Activated effector memory CD4-positive, alpha-beta T cell treated with Interleukin-2 at 50 U/mL for 16 hours (primary cell): ENCODE measurements at regions not wholly inside any gene's neighbourhood (a gene's known extent, or its start where the extent isn't known, plus 50 kb on each side); places are given as distances from the start of the nearest gene placed in this dataset.

Experiments used
- DNase-seq: peaks from one replicate; pipeline ENCODE4 v3.0.0-alpha.2; 2020

DNA sequence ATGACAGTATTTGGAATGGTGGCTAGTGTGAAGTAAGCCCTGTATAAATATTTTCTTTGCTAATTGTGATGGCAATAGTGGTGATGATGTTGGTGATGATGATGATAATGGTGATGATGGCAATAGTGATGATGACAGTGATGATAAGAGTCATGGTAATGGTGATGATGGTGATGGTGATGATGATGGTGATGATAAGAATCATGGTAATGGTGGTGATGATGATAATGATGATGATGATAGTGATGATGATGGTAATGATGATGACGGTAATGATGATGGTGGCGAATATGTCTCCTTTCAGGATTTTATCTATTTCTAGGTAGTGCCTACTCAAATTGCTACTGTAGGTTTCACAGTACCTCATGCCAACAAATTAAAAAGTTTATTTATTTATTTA, 205.4 kb downstream of the GALR1 start:
- DNase-seq, result no peak

DNA sequence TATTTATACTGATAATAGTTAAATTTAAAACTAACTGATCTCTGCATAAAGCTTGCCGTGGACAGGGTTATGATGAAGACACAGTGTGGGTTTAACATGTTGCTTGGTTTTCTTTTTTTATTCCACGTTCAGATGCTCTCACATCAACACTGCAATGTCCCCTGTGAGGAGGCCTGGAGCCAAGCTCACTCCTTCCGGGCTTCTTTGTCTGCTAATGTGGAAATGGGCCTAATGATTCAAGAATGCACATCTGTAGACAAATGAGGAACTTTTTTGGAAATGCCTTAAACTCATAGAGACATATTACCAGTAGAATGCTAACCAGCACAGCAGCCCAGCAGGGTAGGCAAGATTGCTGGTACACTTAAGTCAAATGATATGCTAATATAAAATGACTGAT, 208.0 kb downstream of the GALR1 start:
- DNase-seq, result no peak

DNA sequence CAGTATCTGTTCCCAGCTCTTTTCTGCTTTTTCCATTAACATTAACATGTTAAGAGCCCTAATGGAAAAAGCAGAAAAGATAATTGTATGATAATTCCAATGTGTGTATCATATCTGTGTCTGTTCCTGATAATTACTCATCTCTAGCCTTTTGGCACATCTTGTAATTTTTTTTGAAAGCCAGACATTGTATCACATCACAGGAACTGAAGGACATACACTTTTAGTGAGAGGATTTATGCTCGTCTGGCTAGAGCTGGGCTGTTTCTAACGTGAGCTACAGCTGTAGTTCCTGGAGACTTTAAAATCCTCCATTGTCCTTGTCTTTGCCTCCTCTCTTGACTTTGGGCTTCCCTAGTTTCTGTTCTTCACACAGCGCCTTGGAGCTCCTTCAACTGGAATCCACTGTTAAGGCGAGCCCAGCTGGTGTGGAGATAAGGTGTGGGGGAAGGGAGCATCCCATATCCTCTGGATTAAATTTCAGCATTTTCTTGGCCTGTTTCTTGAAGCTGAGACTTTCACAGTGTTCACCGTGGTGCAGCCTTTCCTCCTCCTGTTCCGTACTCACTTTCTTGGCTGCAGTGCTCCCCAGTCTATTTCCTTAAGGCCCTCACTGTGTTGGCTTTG, 211.5 kb downstream of the GALR1 start:
- no peak for DNase-seq

DNA sequence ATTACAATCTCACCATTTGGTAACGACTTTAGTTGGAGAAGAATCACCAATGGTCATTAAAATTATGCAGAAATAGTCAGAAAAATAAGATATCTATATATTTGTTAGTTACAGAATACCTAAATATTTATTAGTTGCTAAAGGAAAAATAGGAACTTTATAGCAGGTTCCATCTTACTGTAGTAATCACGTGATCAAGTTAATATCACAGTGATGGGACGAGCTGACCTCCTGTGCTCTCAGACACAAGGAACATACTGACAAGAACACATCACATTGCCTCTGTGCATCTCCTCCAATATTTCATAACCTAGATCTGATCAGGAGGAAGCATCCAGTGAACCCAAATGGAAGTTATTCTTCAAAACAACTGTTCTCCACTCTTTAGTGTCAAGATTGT, 215.3 kb downstream of the GALR1 start:
- DNase-seq, result no peak

DNA sequence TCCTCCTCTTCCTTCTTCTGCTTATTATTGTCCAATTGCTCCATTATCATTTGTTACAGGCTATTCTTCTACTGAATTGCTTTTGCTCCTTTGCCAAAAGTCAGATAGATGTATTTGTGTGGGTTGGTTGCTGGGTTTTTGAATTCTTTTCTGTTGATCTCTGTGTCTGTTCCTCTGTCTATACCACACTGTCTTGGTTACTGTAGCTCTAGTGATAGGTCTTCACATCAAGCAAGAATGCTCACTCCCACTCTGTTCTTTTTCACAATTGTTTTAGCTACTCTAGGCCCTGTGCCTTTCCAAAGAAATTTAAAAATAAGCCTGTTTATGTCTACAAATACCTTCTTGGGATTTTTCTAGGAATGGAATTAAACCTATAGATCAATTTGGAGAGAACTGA, 217.2 kb downstream of the GALR1 start:
- no peak for DNase-seq

DNA sequence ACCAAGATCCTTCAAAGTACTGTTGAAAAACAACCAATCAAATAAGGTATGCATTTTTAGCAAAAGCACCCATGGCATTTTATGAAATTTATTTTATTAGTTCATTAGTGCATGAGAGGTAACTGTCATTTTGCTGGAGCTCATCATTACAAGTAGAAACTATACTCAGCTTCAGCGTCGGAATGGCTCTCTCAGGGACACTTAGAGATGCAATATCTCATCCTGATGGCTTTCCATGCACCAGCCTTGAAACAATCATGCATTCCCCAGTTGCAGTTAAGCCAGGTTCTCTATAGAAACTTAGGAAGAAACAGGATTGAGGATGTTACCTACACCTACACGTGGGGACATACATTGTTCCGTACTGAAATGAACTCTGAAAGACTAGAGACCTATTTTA, 219.5 kb downstream of the GALR1 start:
- no peak for DNase-seq

DNA sequence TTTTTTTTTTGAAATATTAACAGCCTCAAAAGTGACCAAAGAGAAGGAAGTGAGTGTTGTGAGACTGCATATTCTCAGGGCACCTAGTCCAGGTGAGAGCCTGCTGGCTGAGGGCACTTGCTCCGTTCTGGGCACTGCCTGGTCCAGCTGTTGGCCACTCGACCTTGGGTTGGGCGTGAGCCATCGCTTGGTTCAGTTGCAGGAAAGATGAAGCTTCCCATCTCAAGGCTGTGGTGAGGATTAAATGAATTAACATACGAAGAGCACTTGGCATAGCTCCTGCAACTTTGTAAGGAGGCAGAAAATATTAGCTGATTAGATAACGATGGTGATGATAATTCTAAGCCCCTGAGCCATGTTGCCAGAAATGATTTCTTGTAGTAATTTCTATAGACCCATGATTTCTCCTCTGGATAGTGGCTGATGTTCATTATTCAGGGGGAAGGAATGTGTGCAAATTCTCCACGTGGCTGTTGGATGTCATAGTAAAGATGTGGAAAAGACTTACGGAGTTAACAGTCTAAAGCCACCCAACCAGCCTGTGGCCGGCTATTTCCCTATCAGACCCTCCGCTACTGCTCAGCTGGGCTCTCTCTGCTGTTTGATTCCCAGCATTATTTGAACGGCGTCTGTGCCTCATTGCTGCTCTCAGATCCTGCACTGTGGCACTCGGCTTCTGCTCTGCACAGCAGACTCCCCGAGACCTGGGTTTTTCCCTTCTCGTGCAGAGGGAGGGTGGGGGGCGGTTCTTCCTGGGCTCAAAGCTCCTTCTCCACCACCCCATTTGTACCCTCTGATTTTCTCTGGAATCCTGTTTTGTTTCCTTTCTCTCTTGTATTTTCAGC, 221.1 kb downstream of the GALR1 start:
- no peak for DNase-seq

DNA sequence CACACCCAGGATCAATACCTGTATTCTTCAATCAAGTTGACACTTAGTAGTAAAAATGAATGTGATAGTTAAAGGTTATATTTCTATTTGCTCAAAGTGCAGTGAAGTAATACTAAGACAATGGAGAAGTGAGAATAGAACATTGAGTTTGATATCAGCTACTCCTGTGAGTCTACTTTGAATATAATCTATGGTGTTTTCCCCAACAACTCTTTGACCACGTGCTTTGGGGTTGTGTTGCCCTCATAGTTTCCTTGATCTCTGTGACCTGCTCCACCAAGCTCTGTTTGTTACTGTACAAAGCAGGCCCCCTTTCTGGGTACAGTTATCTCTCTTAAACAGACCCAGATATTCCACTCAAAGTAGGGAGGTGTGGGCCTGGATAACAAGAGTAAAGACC, 222.9 kb downstream of the GALR1 start:
- DNase-seq, result no peak

DNA sequence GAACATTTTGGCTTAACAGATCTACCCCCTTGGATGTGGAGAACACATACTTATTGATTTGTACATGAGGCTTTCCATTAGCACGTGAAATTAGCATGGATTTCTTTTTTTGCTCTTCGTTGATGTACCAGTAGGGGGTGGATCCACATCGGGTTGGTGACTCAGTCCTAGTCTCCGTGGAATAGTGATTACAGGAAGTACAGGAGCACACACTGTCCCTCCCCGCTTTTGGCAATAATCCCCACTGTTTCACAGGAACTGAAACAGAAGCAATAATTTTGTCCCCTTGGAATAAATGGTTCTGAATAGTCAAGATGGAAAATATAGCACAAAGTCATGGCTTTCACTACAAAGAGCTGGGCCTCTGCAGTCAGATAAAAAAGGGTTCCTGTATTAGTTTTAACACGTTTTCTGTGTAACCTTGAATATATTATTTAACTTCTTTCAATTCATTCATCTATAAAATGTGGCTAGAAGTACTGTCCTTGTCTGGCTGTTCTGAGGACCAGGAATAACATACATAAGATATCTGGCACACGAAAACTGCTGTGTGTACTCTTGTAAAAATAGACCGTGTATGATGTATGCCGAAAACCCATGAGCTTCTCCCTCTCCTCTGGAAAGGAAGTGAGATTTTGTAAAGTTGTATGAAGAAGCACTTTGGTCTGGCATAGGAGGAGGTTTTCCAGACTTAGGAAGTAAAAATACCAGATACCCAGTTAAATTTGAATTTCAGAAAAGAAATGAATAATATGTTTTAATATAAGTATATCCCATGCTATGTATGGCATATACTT, 229.2 kb downstream of the GALR1 start:
- no peak for DNase-seq

DNA sequence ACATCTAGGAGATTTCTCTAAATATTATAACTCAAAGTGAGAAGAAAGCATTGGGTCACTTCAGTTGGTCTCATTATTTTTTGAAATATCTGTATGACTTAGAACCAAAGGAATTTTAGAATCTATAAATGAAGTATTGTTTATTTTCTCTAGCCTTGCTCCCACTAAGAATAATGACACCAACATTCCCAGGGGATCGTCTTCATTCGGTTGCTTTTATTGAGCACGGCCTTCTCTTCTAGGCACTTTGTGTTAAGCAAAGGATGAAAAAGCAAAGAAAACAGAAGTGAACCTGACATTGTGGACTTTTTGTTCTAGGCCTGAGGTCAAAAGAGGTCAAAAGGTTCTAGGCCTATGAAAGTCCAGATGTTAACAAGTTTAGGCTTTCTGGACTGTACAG, 231.9 kb downstream of the GALR1 start:
- DNase-seq, result no peak

DNA sequence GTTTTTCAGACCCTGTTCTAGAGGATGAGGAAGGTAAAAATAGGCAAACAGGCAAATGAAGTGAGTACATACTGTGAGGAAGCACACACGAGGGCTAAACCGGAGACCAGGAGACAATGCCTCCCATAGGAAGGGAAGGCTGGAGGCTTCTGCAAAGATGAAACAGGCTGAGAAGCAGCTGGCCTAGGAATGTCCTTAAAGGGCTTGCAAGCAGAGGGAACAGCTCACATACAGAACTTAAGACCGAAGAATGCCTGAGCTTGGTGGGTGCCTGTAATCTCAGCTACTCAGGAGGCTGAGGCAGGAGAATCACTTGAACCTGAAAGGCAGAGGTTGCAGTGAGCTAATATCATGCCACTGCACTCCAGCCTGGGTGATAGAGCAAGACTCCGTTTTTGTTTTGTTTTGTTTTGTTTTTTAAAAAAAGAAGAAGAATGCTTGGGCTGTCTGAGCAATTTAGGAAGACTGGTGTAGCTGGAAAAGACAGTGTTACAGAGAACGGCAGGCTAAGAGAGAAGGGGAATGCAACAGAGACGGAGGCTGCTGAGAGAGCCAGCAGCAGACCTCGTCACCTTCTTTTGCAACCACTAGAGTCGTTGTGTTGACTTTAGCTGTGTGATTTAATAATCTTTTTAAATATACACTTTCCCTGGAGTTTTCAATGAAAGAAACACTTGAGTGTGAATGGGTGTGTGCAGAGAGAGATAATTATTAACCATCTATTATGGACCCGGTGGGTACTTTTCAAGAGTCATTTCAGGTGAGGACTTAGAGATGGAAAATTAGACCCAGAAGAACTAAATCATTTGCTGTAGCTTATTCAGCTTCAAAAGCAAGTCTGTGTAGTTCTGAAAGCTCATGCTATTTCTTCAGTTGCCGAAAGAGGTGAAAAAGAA, 232.8 kb downstream of the GALR1 start:
- no peak for DNase-seq

DNA sequence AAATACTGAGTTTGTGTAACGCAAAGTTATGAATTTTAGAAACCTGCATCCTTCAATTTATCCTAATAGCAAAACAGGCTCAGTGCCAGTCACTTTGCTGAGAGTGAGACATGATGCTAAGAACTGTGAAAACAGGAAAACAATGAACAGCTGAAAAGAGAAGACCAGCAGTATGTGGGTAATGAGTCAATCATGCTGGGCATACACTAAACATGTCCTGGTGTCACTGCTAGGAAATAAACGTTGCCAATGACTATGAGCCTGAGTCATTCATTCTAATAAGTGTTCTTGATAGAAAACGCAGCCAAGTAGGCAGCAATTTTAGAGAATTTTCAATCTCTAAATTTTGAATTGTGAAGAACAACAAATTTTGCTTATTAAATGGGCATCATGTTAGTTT, 237.3 kb downstream of the GALR1 start:
- DNase-seq, result no peak

DNA sequence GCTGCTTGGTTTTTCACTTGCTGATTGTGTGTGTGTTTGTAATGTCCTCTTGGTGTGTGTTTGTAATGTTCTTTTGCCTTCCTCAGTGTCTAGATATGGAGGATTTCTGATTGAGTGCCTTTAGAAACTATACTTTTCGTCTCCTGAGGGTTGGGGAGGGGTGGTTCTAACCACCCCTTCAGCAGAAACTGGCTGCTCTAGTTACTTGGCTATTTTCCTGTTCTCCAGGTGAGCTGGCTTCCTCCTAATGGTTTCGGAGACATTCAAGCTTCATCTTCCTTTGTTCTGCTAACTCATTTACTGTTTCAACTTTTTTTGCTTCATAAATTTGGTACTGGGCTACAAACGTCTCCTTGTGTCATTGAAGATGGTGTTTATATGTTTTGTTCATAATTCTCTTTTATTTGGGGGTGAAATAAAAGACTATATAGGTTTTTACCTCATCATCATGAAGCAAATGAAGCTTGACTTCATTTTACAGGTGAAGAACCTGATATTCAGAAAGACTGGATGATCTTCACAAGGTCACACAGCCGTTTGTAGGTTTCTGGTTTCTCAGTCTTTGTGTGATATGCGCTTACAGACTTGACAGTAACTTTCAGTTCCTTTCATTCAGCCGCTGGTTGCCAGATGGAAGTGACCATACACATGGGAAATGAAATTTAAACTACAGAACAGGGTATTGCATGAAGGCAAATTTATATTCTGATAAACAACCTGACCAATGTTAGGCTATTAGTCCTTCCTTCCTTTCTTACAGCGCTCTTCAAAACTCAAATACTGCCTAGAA, 238.5 kb downstream of the GALR1 start:
- DNase-seq, result no peak

DNA sequence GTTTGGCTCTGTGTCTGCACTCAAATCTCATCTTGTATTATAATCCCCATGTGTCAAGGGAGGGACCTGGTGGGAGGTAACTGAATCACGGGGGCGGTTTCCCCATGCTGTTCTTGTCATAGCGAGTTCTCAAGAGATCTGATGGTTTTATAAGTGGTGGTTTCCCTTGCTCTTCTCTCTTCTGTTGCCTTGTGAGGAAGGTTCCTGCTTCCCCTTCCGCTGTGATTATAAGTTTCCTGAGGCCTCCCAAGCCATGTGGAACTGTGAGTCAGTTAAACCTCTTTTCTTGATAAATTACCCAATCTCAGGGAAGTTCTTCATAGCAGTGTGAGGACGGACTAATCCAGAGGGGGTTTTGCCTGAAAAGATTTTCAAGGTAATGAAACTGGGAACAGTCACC, 245.4 kb downstream of the GALR1 start:
- no peak for DNase-seq

DNA sequence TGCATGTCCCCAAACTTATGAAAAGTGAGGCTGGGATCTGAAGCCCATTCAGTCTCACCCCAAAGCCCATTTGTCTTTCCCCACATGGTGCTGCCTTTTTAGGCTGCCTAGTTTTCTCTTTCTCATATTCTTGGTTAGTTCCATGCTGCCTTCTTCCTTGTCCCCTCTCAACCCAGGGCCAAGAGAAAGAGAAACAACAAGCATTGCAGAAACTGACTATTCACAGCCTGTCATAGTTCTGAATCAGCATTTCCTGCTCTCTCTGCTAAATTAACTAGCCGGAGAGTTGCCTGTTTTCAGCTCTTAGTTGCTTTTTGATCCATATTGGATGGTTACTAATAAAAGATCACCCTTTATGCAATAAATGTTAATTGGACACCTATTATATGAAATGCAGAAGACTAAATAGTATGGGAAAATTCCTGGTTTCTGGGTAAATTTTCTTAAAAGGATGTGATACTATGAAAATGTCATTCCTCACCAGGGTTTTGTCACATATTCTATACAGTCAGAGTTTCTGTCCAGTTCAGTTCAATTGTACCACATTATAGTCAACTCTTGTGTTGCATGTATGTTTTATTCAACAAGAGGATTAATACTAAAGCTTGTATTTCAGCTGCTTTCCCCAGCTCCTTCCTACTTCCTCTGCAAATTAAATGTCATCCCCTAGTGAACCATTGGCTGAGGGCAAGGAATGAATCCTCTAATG, 246.5 kb downstream of the GALR1 start:
- DNase-seq, result no peak

DNA sequence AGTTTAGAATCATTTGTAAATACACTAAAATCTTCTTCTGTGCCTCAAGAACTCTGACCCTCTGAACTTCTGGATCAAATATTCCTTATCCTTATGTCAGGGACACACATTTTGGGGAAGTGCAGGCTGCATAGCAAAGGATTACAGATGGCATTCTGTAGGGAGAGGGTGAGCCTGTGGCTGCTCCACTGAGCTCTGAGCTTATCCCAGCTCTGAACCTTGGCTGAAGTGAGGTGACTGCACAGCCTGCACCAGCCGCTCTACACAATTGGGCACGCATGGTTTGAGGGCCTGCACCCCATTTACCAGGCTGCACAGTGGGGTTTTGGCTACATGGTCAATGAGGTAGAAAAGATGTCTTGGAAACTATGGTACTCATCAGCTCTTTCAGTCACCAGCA, 251.6 kb downstream of the GALR1 start:
- DNase-seq, result no peak

DNA sequence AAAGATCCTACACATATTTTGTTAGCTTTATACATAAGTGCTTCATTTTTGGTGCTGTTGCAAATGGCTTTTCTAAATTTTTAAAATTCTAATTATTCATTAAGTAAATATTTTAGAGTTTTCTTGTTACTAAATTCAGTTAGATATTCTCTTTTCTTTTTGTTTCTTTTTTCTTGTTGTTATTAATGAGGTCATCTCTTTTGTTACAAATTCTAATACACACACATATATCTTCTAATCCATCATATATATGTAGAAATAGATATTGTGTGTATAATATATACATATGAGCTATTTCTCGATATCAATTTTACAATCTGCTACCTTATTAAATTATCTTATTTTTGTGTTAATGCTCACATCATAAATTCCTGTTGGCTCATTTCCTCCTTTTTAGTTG, 255.9 kb downstream of the GALR1 start:
- DNase-seq, result no peak

DNA sequence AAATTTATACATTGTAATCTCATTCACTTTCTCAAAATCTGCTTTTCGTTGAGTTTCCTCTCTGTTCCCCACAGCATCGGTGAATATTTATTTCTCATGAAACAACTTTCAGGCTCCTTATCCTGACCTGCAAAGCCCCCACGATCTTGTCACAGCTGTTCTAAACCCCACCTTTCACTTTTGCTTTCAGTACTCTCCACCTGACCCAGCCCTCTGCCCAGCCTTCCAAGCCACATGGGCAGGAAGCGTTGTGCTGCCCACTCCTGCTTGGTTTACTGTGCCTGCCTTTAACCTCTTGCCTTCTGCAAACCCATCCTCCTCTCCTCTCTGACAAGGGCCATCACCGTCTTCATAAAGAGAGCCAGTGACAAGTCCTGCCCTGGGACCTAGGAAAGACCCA, 262.5 kb downstream of the GALR1 start:
- no peak for DNase-seq

DNA sequence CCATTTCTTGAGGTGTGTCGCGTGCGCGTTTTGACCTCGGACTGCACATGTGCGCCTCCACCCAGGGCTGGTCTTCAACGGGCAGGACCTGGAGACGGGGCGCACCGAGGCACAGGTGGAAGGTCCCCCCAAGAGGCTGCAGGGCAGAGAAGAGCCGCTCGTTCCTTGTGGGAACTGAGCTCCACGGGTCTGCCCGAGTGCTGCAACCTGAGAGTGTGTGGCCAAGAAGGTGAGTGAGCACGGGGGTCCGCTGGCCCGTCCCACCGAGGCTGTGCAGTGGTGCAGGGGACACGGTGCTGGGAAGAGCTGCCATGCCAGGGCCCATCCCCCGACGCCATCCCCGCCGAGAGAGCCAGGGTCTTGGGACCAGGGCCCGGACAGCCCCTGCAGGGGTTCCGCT, 268.3 kb downstream of the GALR1 start:
- DNase-seq, result no peak

DNA sequence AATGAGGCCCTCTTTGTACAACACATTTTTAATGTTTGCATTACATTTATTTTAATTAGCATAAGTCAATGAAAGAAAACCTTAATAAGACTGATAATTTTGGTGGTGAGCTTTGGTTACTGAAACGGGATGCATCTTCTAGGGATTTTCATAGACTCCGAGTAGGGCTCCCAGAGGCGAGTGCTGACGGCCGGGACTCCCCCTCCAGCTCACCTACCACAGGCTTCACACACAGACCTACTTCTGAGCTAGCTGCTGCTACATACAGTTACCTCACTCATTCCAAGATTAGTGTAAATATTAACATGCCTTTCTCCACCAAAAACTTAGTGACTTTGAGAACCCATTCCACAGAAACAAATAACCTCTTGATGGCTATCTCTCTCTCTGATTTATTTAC, 271.1 kb downstream of the GALR1 start:
- DNase-seq, result no peak

DNA sequence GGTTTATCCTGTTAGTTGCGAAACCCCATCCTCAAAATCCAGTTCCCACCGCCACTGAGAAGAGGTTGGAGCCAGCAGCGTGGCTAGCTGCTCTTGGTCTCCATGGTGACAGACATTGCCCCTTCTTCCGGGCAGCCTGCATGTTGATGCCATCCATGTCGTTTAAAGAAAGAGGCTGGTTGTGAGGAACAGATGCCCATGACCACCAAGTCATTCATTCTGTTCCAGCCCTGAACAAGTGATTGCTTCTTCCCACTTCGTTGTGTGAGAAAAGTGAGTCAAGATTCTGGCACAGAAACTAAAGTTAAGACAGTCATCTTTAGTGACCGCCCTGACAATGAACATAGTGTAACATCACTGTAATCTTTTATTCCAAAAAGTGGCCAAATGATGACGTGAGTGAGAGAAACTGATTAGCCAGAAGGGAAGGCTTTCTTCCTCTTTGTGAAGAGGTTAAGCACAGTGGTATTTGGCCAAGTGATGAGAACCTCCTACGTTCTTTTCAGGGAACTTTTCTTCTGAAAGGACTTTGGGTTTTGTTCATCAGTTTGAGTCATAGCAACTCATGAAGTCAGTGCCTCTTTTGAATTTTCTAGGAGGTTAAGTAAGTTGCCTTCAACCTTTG, 272.5 kb downstream of the GALR1 start:
- DNase-seq, result no peak
